ENCODE measurements at regions not wholly inside any gene's neighbourhood (a gene's known extent, or its start where the extent isn't known, plus 50 kb on each side); places are given as distances from the start of the nearest gene placed in this dataset.

DNA sequence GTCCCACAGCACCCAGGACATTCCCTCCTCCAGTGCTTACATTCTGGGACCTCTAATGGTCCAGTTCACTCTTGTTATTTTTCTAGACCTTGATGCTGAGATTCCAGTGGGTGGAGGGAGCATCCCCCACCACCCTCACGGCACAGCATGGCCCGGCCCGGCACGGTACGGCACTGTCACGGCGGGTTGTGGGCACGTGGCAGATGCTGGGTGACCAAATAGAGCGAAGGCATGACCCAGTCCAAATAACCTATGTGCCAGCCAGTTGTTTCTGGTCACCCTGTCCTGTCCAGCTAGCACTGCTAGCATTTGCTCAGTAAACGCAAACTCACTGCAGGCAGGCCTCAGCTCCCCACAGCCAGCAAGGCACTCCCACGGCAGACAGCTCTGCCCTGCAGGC, 204.7 kb downstream of the ENGASE start:
- TF ChIP-seq SP1 (IDR thresholded peaks at IDR 0.05) (no peak), SP1 (CRISPR knock-in tag; IDR thresholded peaks at IDR 0.05) (no peak), MYC (CRISPR knock-in tag; IDR thresholded peaks at IDR 0.05; ENCODE audit: borderline replicate concordance) (no peak), ZNF546 (CRISPR knock-in tag; conservative IDR thresholded peaks at IDR 0.05) (no peak), MAZ (IDR thresholded peaks at IDR 0.05; ENCODE audit: borderline replicate concordance, low read depth, low read length) (no peak), MAZ (CRISPR knock-in tag; IDR thresholded peaks at IDR 0.05; ENCODE audit: low read depth) (no peak)

Measured in HepG2 (cell line).